Vagina (tissue), 2 donors: ENCODE measurements at regions not wholly inside any gene's neighbourhood (a gene's known extent, or its start where the extent isn't known, plus 50 kb on each side); places are given as distances from the start of the nearest gene placed in this dataset.

Experiments
- CTCF ChIP-seq, 3 experiments: fragments of 450-650 bp in 2 of 3; fragments of 200-600 bp in 1 of 3; sonication (generic) in 1 of 3; IDR thresholded peaks; one replicate each; pipeline ENCODE4 v1.5.1; 2017 to 2019; ENCODE audit warnings: antibody characterized with exemption in 3 of 3, mild to moderate bottlenecking in 2 of 3, moderate library complexity in 2 of 3
- POLR2A ChIP-seq, 2 donors: fragments of 450-650 bp; IDR thresholded peaks; one replicate each; pipeline ENCODE4 v1.6.1; 2017; ENCODE audit warnings: antibody characterized with exemption in 2 of 2, mild to moderate bottlenecking in 2 of 2, moderate library complexity in 2 of 2
- POLR2AphosphoS5 ChIP-seq, 2 donors: sonication (generic); formaldehyde crosslinking; IDR thresholded peaks; one replicate each; pipeline ENCODE4 v1.9.0; 2017; ENCODE audit warnings: antibody characterized with exemption in 2 of 2, mild to moderate bottlenecking in 2 of 2, low read depth in 1 of 2; ENCODE audit not compliant: insufficient read depth in 1 of 2

GRCh38 chr22:45065726-45066125 is 55.9 kb upstream of the PHF21B start:
- TF ChIP-seq CTCF (IDR thresholded peaks at IDR 0.05), result no peak
- TF ChIP-seq POLR2A (IDR thresholded peaks at IDR 0.05), result no peak
- no peak for TF ChIP-seq POLR2AphosphoS5 (IDR thresholded peaks at IDR 0.05; ENCODE audit: insufficient read depth in 1 of 2, low read depth in 1 of 2)
